GM21528 (cell line): ENCODE measurements at regions not wholly inside any gene's neighbourhood (a gene's known extent, or its start where the extent isn't known, plus 50 kb on each side); places are given as distances from the start of the nearest gene placed in this dataset.

Experiments
- ATAC-seq: cut with Tn5 transposase; IDR thresholded peaks from one replicate; pipeline ENCODE4 v1.9.1; 2021; ENCODE audit warnings: mild to moderate bottlenecking, moderate library complexity; ENCODE audit not compliant: unreplicated experiment, low FRiP score

DNA sequence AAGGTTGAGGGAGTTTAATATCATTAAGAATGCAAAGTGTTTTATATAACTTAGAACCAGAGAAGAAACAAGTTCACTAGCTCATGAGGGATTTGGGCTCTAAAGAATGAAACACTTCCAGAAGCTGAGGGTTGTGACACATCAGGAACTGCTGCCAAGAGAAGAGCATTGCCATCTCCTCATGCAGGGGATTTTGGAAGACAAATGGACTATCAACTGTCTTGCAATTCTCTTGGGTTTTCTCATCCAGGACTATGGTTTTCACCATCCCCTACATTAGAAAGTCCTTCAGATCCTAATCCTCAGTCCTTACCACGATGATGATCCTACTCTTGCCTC, 59.7 kb upstream of the KL start:
- no peak for ATAC-seq

DNA sequence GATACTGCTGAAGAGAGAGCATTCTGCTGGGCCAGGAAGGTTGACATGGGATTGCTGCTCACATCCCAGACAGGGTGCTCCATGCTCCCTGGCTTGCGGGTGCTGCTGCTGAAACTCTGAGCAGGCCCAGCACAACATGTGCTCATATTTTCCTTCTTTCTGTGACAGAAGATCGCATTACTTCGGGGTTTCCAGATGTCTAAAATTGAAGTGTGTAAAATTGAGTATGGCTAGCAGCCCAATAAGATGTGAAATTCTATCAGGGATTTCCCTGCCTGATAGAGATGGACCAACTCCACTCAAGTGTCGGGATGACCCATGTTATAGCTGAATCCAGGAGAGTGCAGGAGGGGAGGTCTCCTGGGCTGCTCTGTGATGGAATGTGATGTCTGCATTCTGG, 55.6 kb upstream of the KL start:
- ATAC-seq: no peak

DNA sequence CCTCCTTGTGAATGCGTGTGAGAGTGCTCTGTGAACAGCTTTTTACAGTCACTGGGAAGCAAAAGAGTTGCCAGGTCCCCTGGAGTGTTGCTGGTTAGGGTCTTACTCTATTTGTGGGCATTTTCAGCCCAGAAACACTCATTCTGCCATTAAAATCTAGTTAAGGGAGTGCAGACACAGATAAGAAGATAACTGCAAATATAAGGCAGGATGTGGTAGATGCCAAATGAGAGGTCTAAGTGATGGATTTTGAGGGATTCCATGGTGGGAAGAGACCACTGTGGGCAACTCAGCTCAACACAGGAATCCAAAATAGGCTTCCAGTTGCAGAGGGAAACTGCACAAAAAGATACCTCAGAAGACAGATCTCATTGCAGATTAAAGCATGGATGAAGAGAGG, 54.5 kb upstream of the KL start:
- no peak for ATAC-seq

DNA sequence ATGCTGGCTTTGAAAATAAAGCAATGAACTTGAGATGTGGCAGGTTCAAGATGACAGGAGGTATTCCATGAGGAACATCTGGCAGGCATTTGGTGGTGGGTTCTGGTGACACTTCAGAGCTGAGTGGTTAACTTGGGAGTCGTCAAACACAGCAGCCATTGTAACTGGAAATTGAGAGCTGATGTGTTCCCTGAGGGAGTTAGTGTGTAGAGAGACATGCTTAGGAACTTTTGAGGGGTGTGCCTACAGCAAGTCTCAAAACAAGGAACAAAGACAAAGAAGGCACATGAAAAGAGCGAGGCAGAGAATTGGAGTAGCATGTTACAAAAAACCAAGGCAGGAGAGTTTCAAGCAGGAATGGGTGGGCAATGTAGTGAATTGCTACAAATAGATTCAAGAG, 53.9 kb upstream of the KL start:
- ATAC-seq: no peak

DNA sequence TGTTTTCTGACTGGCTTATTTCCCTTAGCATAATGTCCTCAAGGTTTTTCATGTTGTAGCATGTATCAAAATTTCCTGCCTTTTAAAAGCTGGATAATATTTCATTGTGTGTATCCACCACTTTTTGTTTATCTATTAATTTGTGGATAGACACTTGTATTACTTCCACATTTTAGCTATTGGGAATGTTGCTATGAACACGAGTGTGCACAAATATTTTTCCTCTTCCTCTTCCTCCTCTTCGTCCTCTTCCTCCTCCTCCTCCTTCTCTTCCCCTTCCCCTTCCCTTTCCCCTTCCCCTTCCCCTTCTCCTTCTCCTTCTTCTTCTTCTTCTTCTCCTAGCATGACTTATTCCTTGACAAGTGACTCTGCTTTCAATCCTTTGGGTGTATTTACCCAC, 51.2 kb upstream of the KL start:
- no peak for ATAC-seq
